Stimulated activated CD4-positive, alpha-beta T cell treated with anti-CD3 and anti-CD28 coated beads, Interleukin-15, amount 100 ng/mL, for 1 hour (primary cell): ENCODE measurements at regions not wholly inside any gene's neighbourhood (a gene's known extent, or its start where the extent isn't known, plus 50 kb on each side); places are given as distances from the start of the nearest gene placed in this dataset.

Experiments
- DNase-seq, 2 donors: peaks; one replicate each; pipeline ENCODE4 v3.0.0-alpha.2; 2020; ENCODE audit warnings: low read depth in 1 of 2, low spot score in 1 of 2

DNA sequence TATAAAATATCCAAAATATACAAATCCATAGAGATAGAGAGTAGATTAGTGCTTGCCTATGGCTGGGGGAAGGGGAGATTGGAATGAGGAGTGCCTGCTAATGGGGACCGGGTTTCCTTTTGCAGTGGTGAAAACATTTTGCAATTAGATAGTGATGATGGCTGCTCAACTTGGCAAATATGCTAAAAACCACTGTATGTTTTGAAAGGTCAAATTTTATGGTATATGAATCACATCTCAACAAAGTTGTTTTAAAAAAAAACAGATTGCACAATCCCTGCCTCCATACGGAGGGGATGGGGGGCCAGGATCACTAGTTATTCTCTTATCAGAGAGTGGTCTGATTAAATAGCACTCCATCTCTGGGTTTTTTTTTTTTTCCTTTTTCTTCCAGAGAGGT, 76.9 kb upstream of the RIPOR2 start:
- DNase-seq = no peak

DNA sequence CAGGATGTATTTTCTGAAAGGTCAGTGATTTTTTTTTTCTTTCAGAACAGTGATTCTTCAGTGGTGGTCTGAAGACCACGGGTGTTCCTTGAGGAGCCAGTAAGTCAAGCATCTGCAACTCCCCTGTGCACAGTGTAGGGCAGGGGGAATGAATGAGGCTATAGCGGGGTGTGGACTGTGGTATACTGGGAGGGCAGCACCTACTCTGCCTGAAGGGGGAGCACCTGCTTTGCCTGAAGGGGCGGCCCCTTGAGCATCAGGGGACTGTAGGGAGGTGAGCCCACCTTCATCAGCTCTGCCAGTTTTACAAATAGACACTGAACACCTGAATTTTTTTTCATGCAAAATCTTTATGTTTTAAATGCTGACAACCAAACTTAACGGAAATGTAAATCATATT, 77.5 kb upstream of the RIPOR2 start:
- no peak for DNase-seq

DNA sequence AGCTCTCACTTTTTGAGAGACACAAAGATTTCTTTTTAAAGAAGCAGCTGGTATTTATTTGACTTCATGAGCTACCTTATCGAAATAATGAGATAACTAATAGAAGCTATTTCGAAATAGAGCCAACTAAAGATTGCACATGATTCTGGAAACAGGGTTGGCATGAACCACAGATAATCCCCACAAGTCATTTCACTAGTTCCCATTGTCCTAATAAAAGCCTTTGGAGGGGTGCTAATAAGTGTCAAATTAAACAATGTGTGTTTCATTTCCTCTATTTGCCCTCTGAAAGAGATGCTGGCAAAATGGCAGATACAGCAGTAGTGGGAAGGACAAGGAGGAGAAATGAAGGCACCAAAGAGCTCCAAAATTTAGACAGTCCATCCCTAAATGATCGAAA, 78.6 kb upstream of the RIPOR2 start:
- DNase-seq = no peak

DNA sequence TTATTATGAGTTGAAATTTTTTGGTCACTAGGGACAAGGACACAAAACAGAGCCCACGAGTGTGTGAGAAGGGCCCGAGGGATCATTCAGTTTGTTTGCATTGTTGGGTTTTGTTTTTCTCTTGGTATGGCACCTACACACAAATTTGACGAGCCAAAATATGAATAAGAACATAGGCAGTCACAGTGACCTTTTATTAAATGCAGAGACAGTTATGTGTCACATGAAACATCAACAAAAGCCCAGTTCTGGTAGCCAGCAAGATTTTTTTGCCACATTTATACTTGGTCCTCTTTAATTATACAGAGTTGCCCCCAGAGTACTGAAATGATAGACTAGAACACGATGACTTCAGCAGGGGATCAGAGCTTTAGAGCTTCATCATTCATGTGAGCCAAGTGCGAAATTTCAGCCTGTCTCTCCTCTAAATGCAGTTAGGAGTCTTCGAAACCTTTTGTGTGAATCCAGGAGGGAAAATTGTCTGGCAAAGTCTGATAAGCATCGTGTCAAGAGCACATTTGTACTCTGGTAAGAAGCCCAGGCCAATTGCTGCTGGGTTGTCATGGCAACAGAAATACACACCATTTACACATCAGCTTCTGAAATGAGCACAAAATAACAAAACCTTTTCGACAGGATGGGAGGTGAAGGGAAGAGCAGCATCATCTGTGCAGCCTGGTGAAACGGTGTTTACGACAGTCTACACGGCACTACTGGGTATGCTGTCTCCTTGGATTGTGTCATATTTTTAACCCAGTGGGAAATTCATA, 79.2 kb upstream of the RIPOR2 start:
- no peak for DNase-seq

DNA sequence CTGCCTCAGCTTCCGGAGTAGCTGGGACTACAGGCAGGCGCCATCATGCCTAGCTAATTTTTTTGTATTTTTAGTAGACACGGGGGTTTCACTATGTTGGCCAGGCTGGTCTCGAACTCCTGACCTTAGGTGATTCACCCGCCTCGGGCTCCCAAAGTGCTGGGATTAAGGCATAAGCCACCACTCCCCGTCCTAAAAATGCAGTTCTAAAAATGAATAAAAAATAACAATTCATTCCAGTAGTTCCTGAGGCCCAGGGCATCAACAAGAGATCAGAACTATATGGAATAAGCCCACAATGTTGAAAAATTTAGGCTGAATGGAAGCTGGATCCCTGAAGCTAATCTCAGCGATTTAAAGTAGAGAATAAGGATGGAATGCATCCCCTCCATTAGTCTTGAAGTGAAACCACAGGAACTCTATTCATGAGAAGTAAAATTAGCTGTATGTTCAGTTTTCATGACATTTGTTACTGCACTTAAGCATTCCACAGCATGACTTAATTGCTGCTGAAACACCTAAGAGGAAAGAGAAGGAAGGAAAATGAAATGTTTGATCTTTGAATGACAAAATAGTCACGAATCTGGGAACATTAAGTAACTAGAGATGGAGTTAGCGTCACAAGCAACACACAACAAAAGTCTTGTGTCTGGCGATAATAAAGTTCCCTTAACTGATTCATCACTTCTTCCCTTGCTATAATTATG, 80.4 kb upstream of the RIPOR2 start:
- no peak for DNase-seq

DNA sequence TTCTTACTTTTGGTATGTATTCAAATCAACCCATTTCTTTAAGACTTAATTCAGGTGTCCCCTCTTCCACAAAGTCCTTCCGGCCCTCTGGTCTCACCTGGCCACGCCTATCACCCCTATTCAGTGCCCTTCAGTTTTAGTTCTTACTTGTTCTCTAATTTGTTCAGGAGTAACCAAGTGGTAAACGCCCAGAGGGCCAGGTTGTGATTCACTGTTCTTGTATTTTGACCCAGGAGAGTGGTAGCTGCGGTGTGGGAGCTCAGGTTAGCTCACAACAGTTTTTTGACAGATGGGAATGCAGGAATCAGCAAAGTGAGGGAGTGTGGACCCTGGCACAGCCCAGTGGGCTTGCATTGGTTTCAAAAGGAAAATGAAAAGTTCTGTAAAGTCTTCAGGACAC, 81.7 kb upstream of the RIPOR2 start:
- no peak for DNase-seq

DNA sequence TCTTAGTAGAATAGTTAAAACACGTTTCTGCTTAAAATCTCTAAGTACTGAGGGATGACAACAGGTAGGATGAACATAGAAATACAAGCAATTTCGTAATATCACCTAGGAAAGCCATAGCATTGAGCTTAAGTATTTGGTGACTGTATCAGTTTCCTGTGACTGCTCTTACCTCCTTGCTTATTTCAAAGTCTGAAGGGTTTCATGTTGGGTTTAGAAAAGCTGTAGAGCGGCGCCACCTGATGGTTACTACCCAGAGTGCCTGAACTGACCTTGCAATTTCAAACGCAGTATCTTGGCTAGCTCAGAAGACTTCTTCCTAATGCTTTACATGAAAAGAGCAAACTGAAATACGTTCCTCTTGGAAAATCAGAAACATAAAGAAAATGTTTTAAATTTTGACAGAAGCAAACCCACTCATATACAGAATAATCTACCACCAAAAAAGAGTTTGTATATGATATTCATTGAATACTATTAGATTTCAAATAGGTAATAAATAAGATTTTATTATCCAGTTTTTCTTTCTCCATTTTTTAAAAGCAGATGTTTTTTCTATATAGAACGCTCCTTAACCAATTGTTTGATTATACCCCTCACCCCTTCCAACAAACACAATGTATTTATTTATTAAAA, 82.3 kb upstream of the RIPOR2 start:
- DNase-seq = peak; percentile 61

DNA sequence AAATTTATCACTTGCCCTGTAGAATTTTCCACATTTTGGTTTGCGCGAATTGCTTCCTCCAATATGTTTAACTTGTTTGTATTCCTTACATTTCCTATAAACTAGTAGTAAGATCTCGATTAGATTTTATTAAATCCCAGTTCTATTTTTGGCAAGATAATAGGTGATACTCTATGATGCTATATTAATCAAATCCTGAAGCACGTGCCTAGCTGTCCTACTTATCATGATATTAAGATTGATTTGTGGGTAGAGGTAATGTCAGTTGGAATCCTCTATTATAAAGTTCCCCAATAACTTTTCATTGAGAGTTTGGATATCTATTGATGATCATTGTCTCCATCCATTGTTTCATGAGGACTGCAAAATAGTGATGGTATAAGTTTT, 82.8 kb upstream of the RIPOR2 start:
- no peak for DNase-seq

DNA sequence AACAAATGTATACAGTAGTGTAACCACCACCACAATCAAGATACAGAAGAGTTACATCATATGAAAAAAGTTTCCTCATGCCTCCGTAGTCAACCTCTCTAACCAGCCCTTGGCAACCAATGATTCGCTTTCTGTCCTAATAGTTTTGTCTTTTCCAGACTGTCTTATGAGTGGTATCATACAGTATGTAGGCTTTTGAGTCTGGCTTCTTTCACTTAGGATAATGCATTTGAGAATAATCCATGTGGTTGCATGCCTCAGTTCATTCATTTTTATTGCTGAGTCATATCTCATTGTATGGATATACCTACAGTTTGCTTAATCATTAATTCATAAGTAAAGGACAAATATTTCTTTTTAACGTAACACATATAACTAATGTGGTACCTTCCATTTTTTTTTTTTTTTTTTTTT, 86.4 kb upstream of the RIPOR2 start:
- no peak for DNase-seq

DNA sequence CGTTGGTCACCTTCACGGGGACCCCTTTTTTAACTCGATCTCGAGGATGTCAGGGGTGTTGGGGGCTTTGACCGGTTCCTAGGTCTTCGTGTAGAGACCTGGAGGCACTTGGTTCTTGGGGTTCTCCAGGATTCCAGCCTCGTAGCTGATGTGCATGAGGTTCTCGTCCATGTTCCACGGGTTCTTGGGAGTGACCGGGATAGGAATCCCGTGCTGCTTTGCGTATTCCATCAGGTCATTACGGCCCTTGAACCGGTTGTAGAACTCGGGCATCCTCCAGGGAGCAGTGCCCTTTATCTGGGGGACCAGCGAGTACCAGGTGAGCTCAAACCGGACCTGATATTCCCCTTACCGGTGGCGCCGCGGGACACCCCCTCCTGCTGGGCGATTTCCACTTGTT, 88.0 kb upstream of the RIPOR2 start:
- DNase-seq = no peak

DNA sequence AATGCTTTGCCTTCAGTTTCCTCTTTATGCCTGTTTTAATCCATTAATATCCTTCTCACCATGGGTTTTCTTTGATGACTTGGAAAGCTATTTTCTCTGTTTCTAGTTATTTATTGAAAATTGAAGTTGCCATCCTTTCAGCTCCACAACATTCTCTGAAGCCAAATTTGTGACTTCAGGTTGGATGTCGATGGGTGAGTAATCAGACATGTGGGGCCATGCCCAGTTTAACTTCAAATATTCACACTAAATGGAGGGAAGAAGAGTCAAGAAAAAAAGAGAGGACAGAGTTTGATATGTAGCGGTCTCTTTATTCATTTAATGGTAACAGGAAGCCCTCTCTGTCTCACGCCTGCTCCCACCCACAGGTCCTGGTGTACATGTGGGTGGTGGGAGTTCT, 89.1 kb upstream of the RIPOR2 start:
- DNase-seq = no peak

DNA sequence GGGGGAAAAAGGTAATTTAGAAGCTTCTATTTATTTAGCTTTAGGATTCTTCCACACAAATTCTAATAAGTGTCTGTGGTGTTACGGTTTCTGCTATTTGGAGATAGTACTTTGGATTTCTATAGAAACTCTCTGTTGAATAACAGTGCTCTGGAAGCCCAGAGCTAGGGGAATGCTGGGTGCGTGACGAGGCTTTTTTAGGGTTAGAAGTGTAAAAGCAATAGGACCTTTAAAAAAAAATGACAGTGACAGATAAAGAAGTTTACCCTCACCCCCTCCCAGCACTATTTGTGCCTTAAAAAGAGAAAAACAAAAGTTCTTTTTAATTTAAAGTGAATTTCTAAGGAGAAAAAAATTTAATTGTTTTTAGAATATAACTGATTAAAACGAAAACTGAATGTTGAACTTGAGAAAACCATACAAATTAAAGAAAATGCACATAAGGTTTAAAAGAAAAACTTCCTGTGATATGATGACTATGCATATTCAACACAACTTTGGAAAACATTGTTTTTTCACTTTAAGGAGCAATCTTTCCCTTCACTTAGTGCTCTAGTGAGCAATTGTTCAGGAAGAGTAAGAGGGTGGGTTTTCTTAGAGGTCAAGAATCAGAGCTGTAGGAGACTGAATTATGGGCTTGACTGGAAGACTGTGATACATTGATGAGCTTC, 89.6 kb upstream of the RIPOR2 start:
- DNase-seq = no peak

DNA sequence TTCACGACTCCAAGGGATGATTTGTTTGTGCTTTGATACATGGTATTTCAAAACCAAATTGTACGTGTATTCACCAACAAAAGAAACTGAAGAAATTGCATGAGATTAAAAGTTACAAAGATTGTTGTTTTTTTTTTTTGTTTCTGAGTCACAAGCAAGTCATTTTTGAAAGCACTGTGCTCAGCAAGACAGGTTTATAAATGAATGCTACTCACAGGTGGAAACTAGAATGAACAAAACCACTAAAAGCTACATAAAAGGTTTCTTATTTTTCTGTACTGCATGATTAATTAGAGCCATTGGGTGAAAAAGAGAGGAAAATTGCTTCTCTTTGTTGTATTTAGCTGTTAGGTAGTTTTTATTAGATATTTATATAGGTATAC, 90.2 kb upstream of the RIPOR2 start:
- no peak for DNase-seq

DNA sequence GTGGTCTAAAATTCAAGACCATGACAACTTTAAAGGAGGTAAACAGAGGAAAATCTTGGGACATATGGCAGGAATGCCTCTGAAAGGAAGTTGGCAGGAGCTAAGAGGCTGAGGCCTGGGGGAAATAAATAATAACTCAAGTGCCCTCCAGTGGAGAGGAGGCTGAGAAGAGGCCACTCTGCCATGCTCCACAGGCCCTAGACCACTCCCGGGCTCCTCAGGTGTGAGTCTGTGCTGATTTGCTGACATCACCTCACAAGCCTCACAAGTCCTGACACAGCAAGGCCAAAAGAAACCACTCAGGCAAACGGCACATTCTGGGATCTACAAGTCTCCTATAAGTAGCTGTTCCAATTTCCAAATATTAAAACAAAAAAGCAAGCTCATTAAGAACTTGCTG, 91.0 kb upstream of the RIPOR2 start:
- no peak for DNase-seq

DNA sequence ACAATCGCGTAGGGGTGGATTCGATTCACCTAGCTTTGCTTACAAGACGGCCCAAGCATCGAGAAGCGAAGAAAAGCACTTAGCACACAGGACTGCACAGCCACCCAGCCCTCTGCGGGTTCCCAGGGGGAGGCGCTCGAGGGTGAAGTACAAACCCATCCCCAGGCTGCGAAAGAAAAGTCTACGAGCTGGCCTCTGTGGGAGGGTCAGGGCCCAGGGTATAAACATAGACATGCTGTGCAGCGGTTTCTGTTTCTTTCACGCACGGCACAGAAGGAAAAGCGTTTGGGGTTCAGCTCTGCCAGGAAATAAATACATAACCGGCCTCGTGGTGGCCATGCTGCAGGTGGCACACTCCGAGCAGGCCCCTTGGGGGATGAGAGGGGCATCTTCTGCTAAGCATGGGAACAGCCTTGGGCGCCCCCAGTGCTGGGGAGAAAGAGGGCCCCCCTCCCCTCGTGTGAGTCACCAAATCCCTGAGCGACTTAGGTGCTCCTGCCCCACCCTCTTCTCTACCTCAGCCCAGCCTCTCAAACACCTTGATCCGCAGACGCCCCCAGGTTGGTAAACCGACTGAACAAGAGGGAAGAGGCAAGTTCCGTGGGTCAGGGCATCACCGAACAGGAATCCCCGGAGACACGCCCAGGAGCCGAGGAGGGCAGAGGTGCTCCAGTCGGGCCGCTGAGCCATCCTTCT, 91.6 kb upstream of the RIPOR2 start:
- DNase-seq = peak; percentile 57 to 60

DNA sequence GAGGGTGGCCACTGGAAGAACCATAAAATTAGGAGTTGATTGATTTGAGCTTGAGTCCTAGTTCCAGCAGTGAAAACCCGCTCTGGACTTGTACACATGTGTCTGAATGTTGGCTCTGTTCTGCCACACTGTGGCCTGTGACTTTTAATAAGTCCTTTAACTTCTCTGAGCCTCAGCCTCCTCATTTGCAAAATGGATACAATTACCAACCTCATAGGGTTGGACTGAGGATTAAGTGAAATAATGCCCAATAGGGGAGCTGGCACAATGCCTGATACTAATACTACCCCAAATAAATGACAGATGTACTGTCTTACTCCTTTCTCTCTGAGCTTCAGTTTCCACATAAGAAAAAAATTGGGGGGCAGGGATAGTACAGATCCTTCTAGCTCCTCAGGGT, 92.6 kb upstream of the RIPOR2 start:
- DNase-seq = no peak

DNA sequence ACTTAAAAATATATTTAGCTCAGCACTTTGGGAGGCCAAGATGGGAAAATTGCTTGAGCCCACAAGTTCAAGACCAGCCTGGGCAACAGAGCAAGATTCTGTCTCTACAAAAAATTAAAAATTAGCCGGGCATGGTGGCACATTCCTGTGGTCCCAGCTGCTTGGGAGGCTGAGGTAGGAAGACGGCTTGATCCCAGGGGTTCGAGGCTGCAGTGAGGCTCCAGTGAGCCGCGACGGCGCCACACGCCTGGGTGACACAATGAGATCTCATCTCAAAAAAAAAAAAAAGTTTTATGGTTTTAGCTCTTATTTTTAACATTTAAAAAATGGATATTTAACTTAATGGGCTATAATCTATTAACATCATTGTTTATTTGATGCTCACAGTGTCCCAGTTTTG, 97.2 kb upstream of the RIPOR2 start:
- no peak for DNase-seq

DNA sequence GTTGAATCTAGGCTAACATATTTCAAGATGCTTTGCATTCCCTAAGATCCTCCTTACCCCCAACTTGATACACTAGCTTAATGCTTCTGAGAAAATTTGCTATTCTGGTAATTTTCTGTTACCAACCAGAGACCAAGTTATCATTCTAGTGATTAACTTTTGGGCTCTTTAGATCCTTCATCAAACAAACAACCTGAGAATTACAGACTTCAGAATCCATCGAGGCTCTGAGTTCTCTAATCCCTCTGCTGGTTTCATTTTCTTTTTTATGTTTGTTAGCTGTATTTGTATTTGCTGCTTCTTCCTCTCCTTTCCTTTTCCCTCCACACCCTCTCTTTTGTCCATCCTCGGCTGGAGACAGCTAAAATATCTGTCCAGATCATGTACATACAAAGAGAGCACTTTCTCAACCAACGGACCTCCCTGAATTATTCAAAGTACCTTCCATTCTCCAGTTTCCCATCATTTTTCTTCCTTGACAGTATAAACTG, 98.7 kb upstream of the RIPOR2 start:
- DNase-seq = no peak

DNA sequence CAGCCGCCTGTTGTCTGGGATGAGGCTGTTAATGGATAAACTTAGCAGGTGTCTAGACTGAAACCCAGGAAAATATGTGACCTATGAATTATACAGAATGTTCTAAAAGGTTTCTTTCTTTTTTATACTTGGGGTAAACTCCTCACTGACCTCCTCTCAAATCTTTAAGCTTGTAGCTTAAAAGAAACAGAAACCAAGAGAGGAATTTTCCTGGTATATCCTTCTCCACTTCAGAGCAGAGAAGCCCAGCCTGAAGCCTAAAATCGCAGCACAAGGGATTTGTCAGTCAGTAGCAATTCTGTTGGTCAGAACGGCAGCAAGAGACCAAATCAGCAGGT, 99.4 kb upstream of the RIPOR2 start:
- DNase-seq = no peak

DNA sequence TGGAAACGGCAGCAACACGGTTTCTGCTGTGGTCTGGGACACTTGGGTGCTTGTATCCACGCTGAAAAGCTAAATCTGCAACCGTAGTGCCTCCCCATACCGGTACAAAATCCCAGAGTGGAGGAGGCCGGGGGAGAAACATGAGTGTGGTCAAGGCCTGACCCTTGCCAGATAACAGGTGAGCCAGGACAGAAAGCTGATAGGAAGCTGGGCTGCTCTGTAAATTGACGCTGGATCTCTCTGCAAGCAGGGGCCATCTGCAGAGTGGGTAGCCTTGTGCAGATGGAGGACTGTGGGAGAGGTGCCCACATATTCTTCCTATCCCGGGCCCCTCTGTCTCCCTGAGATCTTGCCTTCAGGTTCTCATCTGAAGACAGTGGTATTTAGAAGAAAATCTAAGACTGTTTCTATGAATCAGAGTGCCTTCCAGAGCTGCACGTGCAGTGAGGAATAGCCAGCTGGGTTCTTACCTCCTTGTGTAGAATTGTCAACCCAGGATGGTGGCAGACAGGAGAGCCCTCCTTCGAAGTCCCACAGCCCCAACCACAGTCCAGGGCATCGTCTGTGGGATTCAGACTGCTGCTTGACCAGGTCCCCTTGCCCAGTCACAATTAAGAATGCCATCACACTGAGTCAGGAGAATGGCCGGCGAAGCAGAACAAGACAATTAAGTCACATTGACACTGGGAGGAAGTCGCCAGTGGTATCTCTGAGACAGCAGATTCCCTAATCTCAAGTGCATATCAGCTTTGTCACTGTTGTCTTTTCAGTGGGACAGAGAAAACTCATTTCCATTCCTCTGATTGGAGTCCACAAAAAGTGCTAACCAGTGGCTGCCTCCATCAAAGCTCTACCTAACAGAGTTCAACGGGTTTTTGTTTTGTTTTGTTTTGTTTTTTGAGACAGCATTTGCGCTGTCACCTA, 100.0 kb upstream of the RIPOR2 start:
- no peak for DNase-seq
